Body of pancreas (tissue), 4 donors: ENCODE measurements at regions not wholly inside any gene's neighbourhood (a gene's known extent, or its start where the extent isn't known, plus 50 kb on each side); places are given as distances from the start of the nearest gene placed in this dataset.

ENCODE experiments used
- POLR2A ChIP-seq, 3 donors: fragments of 450-650 bp; IDR thresholded peaks; one replicate each; pipeline ENCODE4 v1.6.1; 2016; ENCODE audit warnings: antibody characterized with exemption in 3 of 3, mild to moderate bottlenecking in 2 of 3
- TF ChIP-seq, protein P1 (sequence below), 7 experiments: fragments of 450-650 bp in 4 of 7; fragments of 200-600 bp in 3 of 7; sonication (generic) in 3 of 7; IDR thresholded peaks; one replicate each; pipeline ENCODE4 v1.5.1; 2016 to 2019; ENCODE audit warnings: antibody characterized with exemption in 7 of 7

- TF ChIP-seq, protein P1, sequence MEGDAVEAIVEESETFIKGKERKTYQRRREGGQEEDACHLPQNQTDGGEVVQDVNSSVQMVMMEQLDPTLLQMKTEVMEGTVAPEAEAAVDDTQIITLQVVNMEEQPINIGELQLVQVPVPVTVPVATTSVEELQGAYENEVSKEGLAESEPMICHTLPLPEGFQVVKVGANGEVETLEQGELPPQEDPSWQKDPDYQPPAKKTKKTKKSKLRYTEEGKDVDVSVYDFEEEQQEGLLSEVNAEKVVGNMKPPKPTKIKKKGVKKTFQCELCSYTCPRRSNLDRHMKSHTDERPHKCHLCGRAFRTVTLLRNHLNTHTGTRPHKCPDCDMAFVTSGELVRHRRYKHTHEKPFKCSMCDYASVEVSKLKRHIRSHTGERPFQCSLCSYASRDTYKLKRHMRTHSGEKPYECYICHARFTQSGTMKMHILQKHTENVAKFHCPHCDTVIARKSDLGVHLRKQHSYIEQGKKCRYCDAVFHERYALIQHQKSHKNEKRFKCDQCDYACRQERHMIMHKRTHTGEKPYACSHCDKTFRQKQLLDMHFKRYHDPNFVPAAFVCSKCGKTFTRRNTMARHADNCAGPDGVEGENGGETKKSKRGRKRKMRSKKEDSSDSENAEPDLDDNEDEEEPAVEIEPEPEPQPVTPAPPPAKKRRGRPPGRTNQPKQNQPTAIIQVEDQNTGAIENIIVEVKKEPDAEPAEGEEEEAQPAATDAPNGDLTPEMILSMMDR (IDR thresholded peaks at IDR 0.05), result no peak
- TF ChIP-seq POLR2A (IDR thresholded peaks at IDR 0.05), result no peak
Measured at GRCh38 chr9:118401546-118401945, 697.3 kb downstream of the TLR4 start.
